HG02973 (cell line): ENCODE measurements at regions not wholly inside any gene's neighbourhood (a gene's known extent, or its start where the extent isn't known, plus 50 kb on each side); places are given as distances from the start of the nearest gene placed in this dataset.
A peak's percentile ranks its signal among the peaks of the same experiment; 100 is the strongest.
"Not testable (repeated sequence)": the region's sequence is repeated elsewhere in the genome, so short reads cannot be mapped to it uniquely, and the experiment has no call there.

Source experiments
- ATAC-seq: cut with Tn5 transposase; IDR thresholded peaks from one replicate; pipeline ENCODE4 v1.9.1; 2021; ENCODE audit warnings: moderate library complexity; ENCODE audit not compliant: unreplicated experiment

DNA sequence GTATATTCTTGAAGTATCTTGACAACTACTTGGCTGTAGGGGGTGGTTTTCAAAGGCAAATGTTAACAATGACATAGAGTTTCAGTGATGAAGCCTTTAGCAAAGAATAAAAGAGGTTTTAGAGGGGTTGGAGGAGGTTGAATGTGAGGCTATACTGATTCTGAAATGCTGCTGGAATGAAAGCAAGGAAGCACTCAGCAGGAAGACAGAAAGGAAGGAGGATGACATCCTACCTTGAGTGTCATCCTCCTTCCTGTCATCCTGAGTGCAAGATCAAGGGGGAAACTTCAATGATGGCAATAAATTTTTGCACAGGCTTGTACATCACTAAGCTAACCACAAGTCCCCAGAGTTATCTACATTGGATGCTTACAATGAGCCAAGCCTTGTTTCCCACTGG lies 120.5 kb downstream of the APIP start:
- no peak for ATAC-seq

DNA sequence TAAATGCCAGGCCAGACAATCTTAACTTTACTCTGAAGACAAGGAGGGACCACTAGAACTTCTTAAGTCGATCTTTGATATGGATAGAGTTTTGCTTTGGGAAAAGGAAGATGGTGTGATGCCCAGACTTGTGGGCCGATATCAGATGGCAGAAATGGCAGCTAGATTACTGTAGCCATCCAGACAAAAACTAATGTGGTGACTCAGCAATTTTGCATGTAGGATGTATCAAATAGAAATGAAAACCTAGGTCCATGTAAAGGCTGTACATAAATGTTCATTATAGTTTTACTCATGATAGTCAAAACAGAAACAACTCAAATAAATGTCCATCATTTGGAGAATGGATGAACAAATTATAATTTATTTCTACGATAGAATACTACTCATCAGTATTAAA lies 121.5 kb downstream of the APIP start:
- no peak for ATAC-seq

DNA sequence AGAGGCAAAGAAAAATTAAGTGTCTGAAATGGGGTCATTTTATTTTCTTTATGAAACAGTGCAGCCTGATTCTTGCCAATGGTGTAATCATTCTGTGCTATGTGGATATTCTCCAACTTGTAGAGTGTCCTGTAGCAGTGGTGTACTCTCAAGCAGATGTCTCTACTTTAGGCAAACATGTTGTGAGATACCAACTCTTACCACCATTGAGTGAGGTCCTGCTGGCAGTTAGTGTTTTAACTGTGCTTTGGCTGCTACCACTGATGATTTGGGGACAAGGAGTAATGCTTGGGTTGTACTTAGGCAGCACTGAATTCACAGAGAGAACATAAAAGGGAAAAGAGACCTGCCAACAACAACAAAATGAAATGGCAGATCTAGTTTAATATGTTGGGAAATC lies 122.5 kb downstream of the APIP start:
- no peak for ATAC-seq

DNA sequence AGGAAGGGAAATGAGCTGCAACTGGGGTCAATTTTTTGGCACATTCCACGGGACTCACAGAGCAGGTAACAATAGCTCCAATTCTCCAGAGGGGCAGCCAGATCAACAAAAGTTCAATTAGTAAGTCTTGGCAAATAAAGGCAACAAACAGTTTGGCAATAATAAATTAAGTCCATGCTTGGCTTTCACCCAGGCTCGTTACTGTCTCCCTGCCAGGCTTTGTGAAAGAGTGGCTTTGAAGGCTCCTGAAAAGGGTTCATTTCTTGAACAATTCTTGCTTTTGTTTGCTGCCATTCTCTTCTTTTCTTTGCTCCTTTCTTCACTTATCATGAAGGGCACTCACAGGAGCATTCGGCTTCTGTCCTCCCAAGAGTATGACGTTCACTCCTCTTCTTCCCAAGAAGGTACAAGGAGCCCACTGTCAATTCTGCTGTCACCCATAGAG lies 123.3 kb downstream of the APIP start:
- no peak for ATAC-seq

DNA sequence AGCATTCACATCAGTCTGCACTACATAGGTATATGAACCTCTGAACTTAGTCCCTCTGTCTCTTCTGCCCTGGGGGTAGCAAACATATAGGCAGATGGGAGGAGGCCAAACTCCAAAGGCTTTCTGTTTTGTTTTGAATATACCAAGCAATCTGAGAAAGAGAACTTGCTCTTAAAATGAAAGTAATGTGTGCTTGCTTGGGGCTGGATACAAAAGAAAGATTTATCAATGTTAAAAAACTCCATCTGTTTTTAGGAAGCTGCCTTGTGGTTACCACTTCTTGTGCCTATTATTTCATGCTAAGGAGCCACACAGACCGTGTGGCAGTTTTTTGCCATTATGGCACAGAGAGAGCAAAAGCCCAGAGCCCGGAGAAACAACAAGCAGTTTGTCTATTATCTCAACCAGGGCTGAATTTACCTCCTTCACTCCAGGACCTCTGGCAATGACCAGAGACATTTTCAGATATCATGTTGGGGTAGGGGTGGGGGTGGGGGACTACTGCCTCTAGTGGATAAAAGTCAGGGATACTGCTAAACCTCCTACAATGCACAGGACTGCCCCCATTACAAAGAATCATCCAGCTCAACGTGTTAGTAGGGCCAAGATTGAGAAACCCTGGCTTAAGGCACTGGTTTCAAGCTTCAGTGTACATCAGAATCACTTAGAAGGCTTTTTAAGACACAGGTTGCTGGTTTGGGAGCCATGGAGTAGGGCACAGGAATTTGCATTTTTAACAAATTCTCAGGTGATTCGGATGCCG lies 124.2 kb downstream of the APIP start:
- peak; percentile 76 for ATAC-seq

DNA sequence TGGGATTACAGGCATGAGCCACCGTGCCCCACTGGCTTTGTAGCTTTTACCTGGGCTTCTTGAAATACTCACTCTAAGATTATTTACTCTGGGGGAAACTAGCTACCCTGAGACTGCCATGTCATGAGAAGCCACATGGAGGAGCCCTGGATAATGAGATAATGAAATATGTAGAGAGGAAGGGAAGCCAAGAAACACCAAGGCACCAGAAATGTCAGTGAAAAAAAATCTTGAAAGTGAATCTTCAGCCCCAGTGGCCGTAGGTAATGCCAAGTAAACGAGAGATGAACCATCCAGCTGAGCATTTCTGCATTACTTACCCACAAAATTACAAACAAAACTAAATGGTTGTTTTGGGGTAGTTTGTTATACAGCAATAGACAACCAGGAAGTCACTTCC lies 125.6 kb downstream of the APIP start:
- ATAC-seq = no peak

DNA sequence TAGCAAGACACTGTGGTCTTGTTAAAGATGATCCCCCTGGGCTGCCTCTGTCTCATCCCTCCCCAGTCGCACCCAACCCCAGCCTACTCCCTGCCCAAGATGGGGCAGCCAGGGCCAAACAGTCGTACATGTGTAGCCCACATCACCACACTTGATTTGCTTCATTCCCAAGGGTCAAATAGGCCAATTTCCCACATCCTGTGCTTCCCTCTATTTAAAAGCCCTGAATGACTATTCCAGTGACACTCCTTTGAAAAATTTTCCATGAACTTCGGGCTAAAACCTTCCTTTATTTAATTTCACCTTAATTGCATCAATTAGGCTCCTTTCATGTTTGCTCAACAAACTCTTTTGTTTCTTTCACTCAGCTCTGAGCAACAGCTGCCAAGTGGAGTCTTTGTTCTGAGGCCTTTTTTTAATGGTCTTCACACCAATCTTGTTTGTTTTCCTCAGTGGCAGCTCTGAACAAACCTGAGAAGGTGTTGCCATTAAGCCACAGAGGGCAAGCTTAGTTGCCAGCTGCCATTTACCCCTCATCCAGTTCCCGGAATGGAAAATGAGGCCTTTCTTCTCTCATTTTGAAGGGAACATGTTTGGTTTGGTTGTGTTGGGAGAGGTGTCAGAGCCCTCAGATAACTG lies 126.9 kb downstream of the APIP start:
- no peak for ATAC-seq

DNA sequence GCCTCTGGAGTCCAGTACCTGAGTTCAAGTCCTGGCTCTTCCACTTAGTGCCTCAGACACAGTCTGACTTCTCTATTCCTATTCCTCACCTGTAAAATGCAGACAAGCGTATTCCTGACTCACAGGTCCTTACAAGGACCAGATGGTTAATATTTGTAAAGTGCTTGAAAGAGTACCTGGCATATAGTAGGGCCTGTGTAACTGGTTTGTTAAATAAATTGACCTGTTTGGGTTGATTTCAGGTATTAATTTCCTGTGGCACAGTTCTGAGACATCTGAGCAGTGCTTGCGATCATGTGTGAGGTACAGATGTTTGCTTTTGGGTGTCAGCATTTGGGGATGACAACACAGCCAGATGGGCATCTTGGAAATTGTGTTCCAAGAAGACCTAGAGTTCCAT lies 127.5 kb downstream of the APIP start:
- ATAC-seq = no peak

DNA sequence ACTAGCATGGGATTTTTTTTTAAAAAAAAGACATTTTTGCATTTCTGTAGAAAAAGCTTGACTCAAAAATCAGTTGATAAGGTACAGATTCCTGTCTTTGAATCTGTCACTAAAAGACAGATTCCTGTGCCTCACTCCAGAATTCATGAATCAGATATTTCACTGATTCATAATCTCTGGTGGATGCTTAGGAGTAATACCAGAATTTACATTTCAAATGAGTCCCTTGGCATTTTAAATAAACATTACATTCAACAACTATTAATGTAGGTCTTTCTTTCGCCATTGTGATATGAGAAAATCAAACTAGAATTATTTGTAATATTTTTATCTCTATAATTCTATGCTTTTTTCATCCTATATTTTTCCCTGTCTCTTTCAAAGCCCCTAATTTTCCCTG lies 128.3 kb downstream of the APIP start:
- ATAC-seq = no peak

DNA sequence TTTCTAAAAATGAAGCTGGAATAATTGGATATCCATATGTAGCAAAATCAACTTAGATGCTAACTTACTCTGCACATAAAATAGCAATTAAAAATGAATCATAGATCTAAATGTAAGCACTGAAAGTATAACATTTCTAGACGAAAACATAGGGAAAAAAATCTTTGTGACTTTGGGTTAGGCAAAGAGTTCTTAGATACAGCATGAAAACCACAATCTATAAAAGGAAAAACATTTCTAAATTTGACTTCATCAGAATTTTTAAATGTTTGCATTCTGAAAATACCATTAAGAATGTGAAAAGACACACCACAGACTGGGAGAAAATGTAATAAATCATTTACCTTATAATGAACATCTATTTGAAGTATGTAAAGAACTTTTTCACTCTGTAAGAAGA lies 128.8 kb downstream of the APIP start:
- no peak for ATAC-seq

DNA sequence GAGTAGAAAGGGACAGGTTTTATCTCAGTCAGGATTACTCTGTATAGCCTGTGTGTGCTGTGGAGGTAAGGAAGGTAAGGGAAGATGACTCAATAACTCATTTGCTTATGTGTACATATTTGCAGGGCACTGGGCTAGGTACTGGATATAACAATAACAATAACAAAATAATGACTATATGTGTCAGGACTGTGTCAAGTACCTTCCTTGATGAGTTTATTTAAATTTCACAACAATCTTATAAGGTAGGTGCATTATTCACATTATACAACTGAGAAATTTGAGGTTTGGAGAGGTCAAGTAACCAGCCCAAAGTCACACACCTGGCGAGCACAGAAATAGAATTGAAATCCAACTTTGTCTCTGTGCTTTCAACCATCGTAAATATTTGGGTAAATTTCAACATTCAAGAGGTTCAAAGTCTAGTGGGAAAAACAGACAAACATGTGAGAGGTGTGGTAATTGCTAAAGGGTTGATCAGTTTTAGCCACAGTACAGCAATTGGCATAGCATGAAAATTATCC lies 131.8 kb downstream of the APIP start:
- ATAC-seq = no peak

DNA sequence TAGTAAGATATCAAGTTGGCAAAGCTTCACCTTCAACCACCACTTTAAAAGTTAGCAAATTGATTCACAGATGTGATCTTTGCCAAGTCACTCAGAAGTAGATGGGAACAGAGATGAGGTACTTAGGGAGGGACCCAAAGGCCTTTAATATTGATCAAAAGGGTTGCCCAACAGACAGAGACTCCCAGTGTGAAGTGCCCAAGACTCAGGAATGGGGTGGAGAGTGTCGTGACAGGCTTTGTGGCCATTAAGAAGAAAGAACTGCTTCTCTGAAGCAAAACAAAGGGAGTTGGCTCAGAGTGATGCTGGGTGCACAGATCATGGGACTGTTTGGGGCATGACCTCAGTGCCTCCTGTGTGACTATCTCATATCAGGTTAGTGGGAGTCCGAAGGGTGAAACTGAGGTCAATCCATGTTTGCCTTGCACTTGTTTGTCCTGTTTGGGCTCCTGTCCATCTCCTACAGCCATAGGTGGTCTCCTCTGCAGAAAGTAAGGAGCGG lies 132.3 kb downstream of the APIP start:
- no peak for ATAC-seq

DNA sequence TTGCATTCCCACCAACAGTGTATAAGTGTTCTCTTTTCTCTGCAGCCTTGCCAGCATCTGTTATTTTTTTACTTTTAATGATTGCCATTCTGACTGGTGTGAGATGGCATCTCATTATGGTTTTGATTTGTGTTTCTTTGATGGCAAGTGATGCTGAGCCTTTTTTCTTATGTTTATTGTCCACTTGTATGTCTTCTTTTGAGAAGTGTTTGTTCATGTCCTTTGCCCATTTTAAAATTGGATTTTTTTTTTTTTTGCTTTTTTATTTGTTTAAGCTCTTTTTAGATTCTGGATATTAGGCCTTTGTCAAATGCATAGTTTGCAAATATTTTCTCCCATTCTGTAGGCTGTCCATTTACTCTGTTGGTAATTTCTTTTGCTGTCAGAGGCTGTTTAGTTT lies 134.4 kb downstream of the APIP start:
- ATAC-seq = not testable (repeated sequence)

DNA sequence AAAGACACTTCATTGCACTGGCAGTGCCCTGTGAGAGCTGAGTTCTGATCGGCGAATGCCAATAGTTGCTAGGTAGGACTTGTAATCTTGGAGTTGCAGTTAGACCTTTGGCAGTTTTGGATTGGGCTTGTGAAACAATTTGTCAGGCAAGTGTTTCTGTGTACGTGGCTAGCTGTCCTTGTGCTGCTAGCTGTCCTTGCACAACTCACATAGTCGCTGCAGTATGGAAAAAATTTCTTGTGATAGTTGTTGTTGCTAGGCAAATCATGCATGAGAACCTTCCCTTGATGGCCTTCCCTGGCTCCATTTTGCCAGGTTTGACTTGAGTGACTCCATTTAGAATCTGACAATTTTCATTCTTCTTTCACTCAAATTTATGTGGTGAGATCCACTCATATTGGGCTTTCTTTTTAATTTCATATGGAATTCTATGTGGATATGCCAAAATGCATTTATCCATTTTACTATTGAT lies 140.7 kb downstream of the APIP start:
- no peak for ATAC-seq

DNA sequence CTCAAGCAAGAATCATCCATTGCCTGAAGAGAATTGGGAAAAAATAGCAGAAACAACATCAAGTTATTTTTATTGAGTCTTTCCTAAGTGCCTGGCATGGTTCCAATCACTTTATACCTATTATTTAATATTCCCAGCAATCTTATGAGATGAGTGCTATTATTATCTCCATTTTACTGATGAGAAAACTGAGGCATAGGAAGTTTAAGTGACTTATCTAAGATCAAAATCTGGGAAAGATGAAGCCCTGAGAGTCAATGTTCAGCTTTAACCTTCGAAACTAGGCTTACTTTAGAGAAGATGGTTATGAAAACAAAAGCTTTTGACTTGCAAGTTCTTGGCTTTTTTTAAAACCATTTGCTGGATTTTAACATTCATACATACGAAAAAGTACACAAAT lies 141.6 kb downstream of the APIP start:
- ATAC-seq = no peak

DNA sequence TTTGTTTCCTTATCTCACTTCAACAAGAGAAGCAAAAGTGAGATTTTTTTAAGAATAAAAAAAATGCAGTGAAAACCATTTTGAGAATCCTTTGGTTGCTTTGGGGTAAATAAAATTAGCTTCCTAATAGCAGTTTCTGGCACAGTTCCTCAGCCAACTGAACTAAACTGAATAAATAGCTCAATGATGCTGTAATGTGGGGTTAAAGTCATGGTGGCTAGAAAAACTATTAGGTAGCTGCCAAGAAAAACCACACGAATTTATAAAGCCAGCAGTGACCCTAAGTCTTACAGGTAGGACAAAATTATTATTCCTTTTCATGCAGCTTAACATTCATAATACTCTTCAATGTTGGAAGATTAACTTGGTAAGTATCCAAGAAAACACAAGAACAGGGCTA lies 142.4 kb downstream of the APIP start:
- ATAC-seq = no peak

DNA sequence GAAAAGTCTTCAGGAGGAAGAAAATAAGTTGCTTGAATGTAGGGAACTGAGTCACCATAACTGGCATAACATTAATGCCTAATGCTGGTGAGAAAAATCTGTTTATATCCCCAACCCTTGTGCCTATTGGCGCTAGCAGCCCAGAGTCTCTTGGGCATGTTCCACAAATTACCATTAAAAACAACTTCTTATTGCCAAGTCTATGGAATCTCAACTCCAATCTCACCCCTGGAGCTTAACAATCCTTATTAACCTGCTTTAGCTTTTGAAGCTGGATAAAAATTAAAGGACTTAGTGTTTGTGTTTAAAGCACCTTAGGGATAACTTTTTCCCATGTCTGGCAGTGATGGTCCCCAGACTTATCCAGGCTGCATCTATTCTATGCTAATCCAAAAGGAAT lies 143.0 kb downstream of the APIP start:
- ATAC-seq = no peak

DNA sequence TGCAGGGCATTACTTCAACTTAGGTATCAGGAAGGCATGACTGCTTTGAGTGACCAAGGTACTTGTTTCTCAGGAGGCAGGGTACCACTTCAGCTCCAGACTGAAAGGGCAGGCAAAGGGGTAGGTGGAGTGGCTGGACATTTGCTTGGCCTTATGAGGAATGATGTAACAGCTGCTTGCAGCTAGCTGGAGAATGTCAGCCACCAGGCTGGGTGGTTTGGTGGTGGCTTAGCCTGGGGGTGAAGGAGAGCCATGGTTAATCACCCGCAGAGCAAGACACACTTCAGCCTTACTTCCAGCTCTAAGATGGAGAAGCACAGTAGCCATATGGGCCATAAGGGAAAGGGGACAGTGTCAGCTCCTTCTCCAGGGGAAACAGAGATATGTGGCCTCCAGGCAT lies 146.1 kb downstream of the APIP start:
- ATAC-seq = no peak

DNA sequence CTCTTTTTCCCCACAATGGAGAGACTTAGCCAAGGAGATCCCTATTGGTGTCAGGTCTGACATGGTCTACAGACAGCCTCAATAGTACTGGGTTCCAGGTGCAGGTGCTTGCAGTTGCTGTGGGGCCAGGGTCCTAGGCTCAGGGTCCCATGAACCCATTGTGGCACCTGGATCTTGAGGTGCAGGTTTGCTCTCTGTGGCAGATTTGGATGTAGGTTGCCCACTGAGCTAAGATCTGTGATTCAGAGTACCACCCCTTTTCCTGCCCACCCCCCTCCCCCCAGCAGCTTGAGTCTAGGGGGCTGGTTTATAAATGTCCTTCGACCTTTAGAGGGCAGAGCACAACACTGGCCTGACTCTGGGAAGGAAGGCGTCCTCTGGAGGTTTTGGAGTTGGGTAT lies 147.0 kb downstream of the APIP start:
- ATAC-seq = no peak

DNA sequence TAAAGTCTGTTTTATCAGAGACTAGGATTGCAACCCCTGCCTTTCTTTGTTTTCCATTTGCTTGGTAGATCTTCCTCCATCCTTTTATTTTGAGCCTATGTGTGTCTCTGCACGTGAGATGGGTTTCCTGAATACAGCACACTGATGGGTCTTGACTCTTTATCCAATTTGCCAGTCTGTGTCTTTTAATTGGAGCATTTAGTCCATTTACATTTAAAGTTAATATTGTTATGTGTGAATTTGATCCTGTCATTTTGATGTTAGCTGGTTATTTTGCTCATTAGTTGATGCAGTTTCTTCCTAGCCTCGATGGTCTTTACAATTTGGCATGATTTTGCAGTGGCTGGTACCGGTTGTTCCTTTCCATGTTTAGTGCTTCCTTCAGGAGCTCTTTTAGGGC lies 141.7 kb downstream of the EHF start:
- not testable (repeated sequence) for ATAC-seq

DNA sequence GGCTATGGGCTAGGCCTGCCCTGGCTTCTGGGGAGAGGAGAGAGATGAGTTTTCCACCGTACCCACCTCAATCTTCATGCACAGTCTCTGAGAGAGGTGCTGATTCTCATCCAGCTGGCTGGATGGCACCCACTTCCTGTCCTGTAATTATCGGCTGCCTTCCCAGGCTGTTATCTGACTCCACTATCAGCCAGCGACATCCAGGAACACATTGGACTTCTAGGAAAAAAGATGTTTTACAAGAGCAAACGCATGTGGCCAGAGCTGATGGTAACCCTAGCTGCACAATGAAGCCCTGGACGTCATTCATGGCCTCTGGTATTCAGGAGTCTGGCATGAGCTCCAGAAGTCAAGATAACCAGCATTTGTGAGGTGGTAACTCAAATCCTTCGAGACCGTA lies 137.4 kb downstream of the EHF start:
- ATAC-seq = no peak

DNA sequence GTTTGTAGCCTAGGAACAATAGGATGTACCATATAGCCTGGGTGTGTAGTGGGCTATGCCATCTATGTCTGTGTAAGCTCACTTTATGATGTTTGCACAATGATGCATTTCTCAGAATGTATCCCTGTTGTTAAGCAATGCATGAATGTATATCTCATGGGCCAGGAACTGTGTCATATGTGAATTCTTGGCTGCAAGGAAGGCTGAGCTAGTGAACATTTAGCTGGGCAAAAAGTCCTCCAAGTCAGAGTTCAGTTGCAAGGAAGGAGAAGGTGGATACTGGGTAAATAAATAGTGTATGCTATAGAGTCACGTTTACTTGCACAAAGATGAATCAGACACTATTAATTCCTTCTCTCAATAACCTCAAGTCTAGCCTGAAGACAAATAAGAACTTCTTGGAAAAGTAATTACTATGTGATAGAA lies 136.1 kb downstream of the EHF start:
- no peak for ATAC-seq
